Tibial artery (tissue), 4 donors: ENCODE measurements at regions not wholly inside any gene's neighbourhood (a gene's known extent, or its start where the extent isn't known, plus 50 kb on each side); places are given as distances from the start of the nearest gene placed in this dataset.
"Not testable (repeated sequence)": the region's sequence is repeated elsewhere in the genome, so short reads cannot be mapped to it uniquely, and the experiment has no call there.

ENCODE experiments used
- DNase-seq, 2 donors: peaks; one replicate each; pipeline ENCODE4 v3.0.0-alpha.2; 2019
- H3K27ac ChIP-seq, 2 donors: fragments of 200-600 bp; sonication (generic) in 1 of 2; 1 replicate in 1 of 2; 2 replicates in 1 of 2; pipeline ENCODE4 v1.5.1; 2018 to 2019; ENCODE audit warnings: mild to moderate bottlenecking in 1 of 2
- H3K27me3 ChIP-seq, 2 donors: fragments of 200-600 bp; sonication (generic) in 1 of 2; one replicate each; pipeline versions ENCODE4 v1.5.1 to v1.6.0; 2016 to 2019
- H3K36me3 ChIP-seq, 3 donors: fragments of 200-600 bp; sonication (generic) in 2 of 3; one replicate each; pipeline ENCODE4 v1.5.1; 2016 to 2019; ENCODE audit warnings: mild to moderate bottlenecking in 2 of 3
- H3K4me1 ChIP-seq, 4 donors: fragments of 200-600 bp; sonication (generic) in 2 of 4; 1 replicate in 3 of 4; 2 replicates in 1 of 4; pipeline ENCODE4 v1.5.1; 2016 to 2019
- H3K4me3 ChIP-seq, 2 donors: fragments of 200-600 bp; sonication (generic) in 1 of 2; 1 replicate in 1 of 2; 2 replicates in 1 of 2; pipeline ENCODE4 v1.5.1; 2018 to 2019; ENCODE audit warnings: mild to moderate bottlenecking in 2 of 2
- H3K9me3 ChIP-seq, 3 donors: fragments of 200-600 bp; sonication (generic) in 1 of 3; one replicate each; pipeline ENCODE4 v1.5.1; 2016 to 2019
- CTCF ChIP-seq, 2 experiments: fragments of 200-600 bp in 1 of 2; fragments of 450-650 bp in 1 of 2; IDR thresholded peaks; one replicate each; pipeline ENCODE4 v1.5.1; 2017 to 2019; ENCODE audit warnings: antibody characterized with exemption in 2 of 2, mild to moderate bottlenecking in 1 of 2, moderate library complexity in 1 of 2
- intact Hi-C: fragments of 100-400 bp; cut with DNase I; formaldehyde crosslinking; loops from one replicate; pipeline ENCODE4 v1.15.0; 2023; ENCODE audit warnings: low total_unique reads

- H3K27me3 ChIP-seq: no peaks in the 10 kb centered on the region
- H3K36me3 ChIP-seq: no peaks in the 10 kb centered on the region
- H3K4me1 ChIP-seq: no peaks in the 10 kb centered on the region
- no peak overlapping the region for H3K27ac ChIP-seq
- no peaks in the 10 kb centered on the region for H3K9me3 ChIP-seq
- TF ChIP-seq CTCF (IDR thresholded peaks at IDR 0.05): no peak
- H3K4me3 ChIP-seq: no peak overlapping the region
- intact Hi-C loops: no loop called here
- no peak for DNase-seq
These were observed 198.9 kb upstream of the SLC16A7 start for GRCh38 chr12:59396919-59397318.

DNA sequence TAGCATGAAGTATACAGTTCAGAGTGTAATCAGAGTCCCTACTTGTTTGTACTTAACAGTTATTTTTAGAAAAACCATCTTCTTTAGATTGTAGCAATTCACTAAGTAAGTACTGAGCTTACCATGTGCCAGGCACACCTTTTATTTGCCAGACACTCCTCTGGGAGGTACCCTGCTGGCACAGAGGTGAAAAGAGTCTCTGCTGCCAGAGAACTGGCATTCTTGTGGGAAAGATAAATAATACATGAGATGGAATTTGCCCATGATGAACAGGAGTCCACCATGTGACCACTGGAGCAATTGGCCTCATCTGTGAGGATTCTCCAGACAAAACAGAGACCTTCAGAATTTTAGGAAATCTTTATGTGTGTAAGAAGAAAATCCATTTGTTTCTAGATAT is 199.3 kb upstream of the SLC16A7 start:
- Histone ChIP-seq H3K27ac (no peak overlapping the region), H3K9me3 (no peaks in the 10 kb centered on the region), H3K4me3 (no peak overlapping the region), H3K36me3 (no peaks in the 10 kb centered on the region), H3K4me1 (no peaks in the 10 kb centered on the region), H3K27me3 (no peaks in the 10 kb centered on the region)
- intact Hi-C loops: no loop called here
- no peak for DNase-seq
- TF ChIP-seq CTCF (IDR thresholded peaks at IDR 0.05): no peak

- intact Hi-C loops, H3K4me3 ChIP-seq, DNase-seq: not testable (repeated sequence)
These were observed 200.5 kb upstream of the SLC16A7 start for GRCh38 chr12:59395310-59395709.

GRCh38 chr12:59393506-59393905 is 202.3 kb upstream of the SLC16A7 start:
- no peaks in the 10 kb centered on the region for H3K36me3 ChIP-seq
- no peaks in the 10 kb centered on the region for H3K4me1 ChIP-seq
- no peak for DNase-seq
- intact Hi-C loops: no loop called here
- no peaks in the 10 kb centered on the region for H3K9me3 ChIP-seq
- no peaks in the 10 kb centered on the region for H3K27me3 ChIP-seq
- H3K4me3 ChIP-seq: no peak overlapping the region
- H3K27ac ChIP-seq: no peak overlapping the region
- no peak for TF ChIP-seq CTCF (IDR thresholded peaks at IDR 0.05)

More at GRCh38 chr12:59395310-59395709, 200.5 kb upstream of the SLC16A7 start:
- not testable (repeated sequence) for H3K36me3 ChIP-seq, H3K27ac ChIP-seq, H3K27me3 ChIP-seq, H3K4me1 ChIP-seq, H3K9me3 ChIP-seq

GRCh38 chr12:59389968-59390576 is 205.8 kb upstream of the SLC16A7 start:
- Histone ChIP-seq H3K4me1 (no peaks in the 10 kb centered on the region), H3K4me3 (no peak overlapping the region), H3K9me3 (no peaks in the 10 kb centered on the region), H3K27me3 (no peaks in the 10 kb centered on the region), H3K36me3 (no peaks in the 10 kb centered on the region), H3K27ac (no peak overlapping the region)
- no peak for TF ChIP-seq CTCF (IDR thresholded peaks at IDR 0.05)
- no peak for DNase-seq
- intact Hi-C loops: no loop called here

- Histone ChIP-seq H3K4me3 (no peak overlapping the region), H3K9me3 (no peaks in the 10 kb centered on the region), H3K4me1 (no peaks in the 10 kb centered on the region), H3K27me3 (no peaks in the 10 kb centered on the region), H3K27ac (no peak overlapping the region), H3K36me3 (no peaks in the 10 kb centered on the region)
- intact Hi-C loops: no loop called here
- no peak for DNase-seq
- no peak for TF ChIP-seq CTCF (IDR thresholded peaks at IDR 0.05)
These were observed 207.1 kb upstream of the SLC16A7 start for GRCh38 chr12:59388694-59389093.
